ENCODE measurements at regions not wholly inside any gene's neighbourhood (a gene's known extent, or its start where the extent isn't known, plus 50 kb on each side); places are given as distances from the start of the nearest gene placed in this dataset.

DNA sequence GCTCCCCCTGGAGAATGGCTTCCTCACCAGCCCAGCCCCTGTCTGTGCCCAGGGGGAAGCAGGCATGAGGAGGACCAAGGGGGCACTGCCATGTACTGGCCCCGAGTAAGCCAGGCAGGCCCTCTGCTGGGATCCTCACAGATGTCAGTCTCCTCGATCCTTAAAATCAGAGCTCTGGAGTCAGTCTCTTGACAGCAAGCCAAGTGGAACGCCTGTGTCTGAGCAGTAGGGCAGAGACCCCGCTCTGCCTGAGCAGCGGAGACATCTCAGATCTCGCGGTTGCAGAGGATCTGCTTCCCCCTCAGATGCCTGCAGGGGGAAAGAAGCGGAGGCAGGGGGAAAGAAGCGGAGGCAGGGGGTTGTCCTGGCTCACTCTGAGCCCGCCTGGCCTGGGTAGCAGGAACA lies 92.6 kb downstream of the SNX5 start:
- Mint-ChIP-seq H3K4me1 (peaks cover 25% of the 10 kb centered on the region), H3K27ac (no peak overlapping the region)

DNA sequence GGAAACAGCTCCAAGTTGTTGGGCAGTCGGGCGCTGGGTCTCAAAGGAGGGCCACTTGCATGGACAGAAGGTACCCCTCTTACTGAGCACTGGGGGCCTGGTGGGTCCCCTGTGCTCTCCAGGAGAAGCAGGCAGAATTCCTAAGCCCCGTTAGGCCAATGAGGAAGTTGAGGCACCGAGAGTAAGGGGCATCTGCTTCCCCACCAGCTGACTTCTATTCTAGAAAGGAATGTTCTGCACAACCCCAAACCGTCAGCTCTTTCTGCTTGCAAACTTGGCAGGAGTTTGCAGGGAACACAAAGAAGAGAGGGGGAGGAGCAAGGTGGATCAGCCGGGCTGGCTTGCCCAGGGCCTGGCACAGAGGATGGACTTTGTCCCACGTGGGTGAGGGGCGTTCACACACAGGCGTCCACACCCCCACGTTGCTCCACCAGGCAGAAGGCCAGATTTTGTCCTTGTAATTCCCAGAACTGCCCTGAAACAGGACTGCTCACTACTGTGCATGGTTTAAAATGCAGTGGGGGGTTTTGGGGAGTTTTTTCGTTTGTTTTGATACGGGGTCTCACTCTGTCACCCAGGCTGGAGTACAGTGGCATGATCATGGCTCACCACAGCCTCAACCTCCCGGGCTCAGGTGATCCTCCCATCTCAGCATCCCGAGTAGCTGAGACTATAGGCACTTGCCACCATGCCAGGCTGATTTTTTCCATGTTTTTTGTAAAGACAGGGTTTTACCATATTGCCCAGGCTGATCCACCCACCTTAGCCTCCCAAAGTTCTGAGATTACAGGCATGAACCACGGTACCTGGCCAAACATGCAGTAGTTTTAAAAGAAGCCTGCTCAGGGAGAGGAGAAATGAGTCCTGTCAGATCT lies 93.3 kb downstream of the SNX5 start:
- Mint-ChIP-seq H3K4me3 (no peak overlapping the region), H3K4me1 (peaks cover 25% of the 10 kb centered on the region), H3K36me3 (no peaks in the 10 kb centered on the region), H3K9me3 (no peaks in the 10 kb centered on the region), H3K27me3 (peaks cover 2% of the 10 kb centered on the region), H3K27ac (no peak overlapping the region)

More for the DNA sequence above, 92.6 kb downstream of the SNX5 start:
- Mint-ChIP-seq H3K27me3 (peaks cover 2% of the 10 kb centered on the region), H3K9me3 (no peaks in the 10 kb centered on the region), H3K4me3 (no peak overlapping the region), H3K36me3 (no peaks in the 10 kb centered on the region)

GRCh38 chr20:17874271-17875105 lies 94.1 kb downstream of the SNX5 start:
- Mint-ChIP-seq H3K4me1 (peaks cover 25% of the 10 kb centered on the region), H3K4me3 (no peak overlapping the region), H3K27me3 (peaks cover 2% of the 10 kb centered on the region), H3K36me3 (no peaks in the 10 kb centered on the region), H3K9me3 (no peaks in the 10 kb centered on the region), H3K27ac (no peak overlapping the region)

- Mint-ChIP-seq H3K27ac (no peak overlapping the region), H3K4me1 (peaks cover 19% of the 10 kb centered on the region), H3K27me3 (peaks cover 2% of the 10 kb centered on the region), H3K36me3 (no peaks in the 10 kb centered on the region), H3K4me3 (no peak overlapping the region), H3K9me3 (no peaks in the 10 kb centered on the region)
Measured at GRCh38 chr20:17873410-17874270, 95.0 kb downstream of the SNX5 start.

DNA sequence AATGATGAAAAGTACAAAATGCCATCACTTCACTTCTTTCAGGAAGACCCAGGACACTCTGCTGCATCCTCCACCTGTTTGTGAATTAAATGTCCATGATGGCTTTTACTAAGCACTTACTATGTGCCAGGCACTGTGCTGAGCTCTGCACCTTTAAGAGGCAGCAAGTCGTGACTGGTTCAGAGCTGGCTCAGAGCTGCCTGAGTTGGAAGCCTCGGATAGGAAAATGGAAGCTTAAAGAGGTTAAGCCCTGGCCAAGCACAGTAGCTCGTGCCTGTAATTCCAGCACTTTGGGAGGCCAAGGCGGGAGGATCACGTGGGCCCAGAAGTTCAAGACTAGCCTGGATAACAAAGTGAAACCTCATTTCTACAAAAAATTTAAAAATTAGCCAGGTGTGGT lies 95.6 kb downstream of the SNX5 start:
- Mint-ChIP-seq H3K27ac (no peak overlapping the region), H3K4me3 (no peak overlapping the region), H3K4me1 (peaks cover 13% of the 10 kb centered on the region)

GRCh38 chr20:17872434-17872833 lies 96.2 kb downstream of the SNX5 start:
- no peak overlapping the region for H3K4me3 Mint-ChIP-seq
- H3K4me1 Mint-ChIP-seq: peaks cover 13% of the 10 kb centered on the region
- H3K36me3 Mint-ChIP-seq: no peaks in the 10 kb centered on the region
- H3K27ac Mint-ChIP-seq: no peak overlapping the region
- H3K9me3 Mint-ChIP-seq: no peaks in the 10 kb centered on the region
- peaks cover 5% of the 10 kb centered on the region for H3K27me3 Mint-ChIP-seq

More for the DNA sequence above, 95.6 kb downstream of the SNX5 start:
- peaks cover 5% of the 10 kb centered on the region for H3K27me3 Mint-ChIP-seq
- H3K36me3 Mint-ChIP-seq: no peaks in the 10 kb centered on the region
- no peaks in the 10 kb centered on the region for H3K9me3 Mint-ChIP-seq

- H3K4me1 Mint-ChIP-seq: peaks cover 13% of the 10 kb centered on the region
- peaks cover 5% of the 10 kb centered on the region for H3K27me3 Mint-ChIP-seq
- H3K9me3 Mint-ChIP-seq: no peaks in the 10 kb centered on the region
- no peak overlapping the region for H3K4me3 Mint-ChIP-seq
- H3K36me3 Mint-ChIP-seq: no peaks in the 10 kb centered on the region
- H3K27ac Mint-ChIP-seq: no peak overlapping the region
Measured at GRCh38 chr20:17871886-17872285, 96.7 kb downstream of the SNX5 start.

DNA sequence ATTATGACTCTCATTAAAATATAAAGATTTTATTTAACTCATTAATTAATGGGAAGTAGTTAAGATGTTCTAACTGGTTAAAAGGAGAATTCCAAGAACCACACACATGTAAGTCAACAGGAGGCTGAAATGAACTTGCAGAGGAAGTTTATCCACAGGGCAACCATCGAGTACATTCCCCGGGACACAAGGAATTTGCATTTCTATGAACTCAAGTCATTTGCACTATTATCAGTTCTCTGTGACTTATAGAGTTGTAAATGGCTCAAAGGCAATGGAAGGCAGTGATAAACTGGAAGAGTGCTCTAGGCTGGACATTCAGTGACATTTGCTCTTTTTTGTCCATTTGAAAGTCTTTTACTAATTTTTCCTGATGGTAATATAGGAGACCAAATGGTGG lies 97.4 kb downstream of the SNX5 start:
- H3K36me3 Mint-ChIP-seq: no peaks in the 10 kb centered on the region
- H3K4me1 Mint-ChIP-seq: peaks cover 13% of the 10 kb centered on the region
- no peak overlapping the region for H3K27ac Mint-ChIP-seq
- peaks cover 5% of the 10 kb centered on the region for H3K27me3 Mint-ChIP-seq
- H3K9me3 Mint-ChIP-seq: no peaks in the 10 kb centered on the region
- no peak overlapping the region for H3K4me3 Mint-ChIP-seq

DNA sequence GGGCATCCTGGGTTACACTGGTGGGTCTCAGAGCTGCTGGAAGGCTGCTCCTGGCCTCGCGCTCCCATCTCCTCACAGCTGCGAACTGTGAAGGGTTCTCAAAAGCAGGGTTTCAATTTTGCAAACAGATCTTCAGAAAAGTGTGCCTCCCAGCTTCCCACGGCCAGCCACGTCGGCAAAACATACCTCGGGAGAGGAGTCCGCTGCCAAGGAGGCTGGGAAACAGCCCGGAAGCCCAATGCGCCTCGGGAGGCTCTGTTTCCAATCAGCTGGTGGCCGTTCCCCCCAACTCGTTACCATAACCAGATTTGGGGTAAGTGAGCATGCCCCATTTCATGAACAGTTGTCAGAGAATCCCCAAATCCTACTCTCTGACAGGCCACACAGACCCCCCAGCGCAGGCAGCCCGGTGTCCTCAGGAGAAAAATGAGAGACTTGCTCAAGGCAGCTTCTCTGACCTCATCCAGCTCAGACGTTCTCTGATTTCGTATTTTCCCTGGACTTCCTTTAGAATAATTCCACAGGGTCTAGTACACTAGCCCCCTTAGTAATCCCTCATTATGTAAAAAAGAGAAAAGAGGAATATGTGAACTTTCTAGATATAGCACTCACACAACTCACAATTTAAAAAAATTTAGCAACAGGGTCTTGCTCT lies 98.4 kb downstream of the SNX5 start:
- Mint-ChIP-seq H3K4me3 (no peak overlapping the region), H3K27ac (no peak overlapping the region), H3K27me3 (peaks cover 6% of the 10 kb centered on the region), H3K9me3 (no peaks in the 10 kb centered on the region), H3K4me1 (peaks cover 13% of the 10 kb centered on the region), H3K36me3 (no peaks in the 10 kb centered on the region)

- H3K27ac Mint-ChIP-seq: no peak overlapping the region
- peaks cover 6% of the 10 kb centered on the region for H3K27me3 Mint-ChIP-seq
- no peaks in the 10 kb centered on the region for H3K36me3 Mint-ChIP-seq
- no peaks in the 10 kb centered on the region for H3K9me3 Mint-ChIP-seq
- H3K4me1 Mint-ChIP-seq: peaks cover 13% of the 10 kb centered on the region
- no peak overlapping the region for H3K4me3 Mint-ChIP-seq
Measured at GRCh38 chr20:17869295-17869994, 99.1 kb downstream of the SNX5 start.

DNA sequence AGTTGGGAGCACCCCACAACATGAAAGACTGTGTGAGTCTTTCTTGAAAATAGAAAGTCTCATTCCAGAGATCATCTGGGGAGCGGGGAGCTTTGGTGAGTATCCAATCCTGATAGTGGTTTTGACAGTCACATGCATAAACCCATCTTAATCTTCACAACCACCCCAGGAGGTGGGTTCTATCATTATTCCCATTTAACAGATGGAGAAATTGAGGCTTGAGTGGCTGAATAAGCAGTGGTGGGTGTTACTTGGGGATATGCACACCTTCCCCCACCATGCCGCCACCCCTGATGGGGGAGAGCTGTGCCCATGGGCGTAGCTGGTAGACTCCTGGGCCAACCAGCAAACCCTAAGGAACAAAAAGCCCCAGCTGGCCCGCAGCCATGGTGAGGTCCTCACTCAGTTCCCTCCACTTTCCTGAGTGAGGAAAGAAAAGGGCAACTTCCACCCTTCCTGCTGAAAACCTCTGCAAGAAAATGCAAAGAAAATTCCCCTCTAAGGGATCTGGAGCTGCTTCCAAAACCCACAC lies 99.8 kb downstream of the SNX5 start:
- H3K4me1 Mint-ChIP-seq: peaks cover 13% of the 10 kb centered on the region
- no peaks in the 10 kb centered on the region for H3K9me3 Mint-ChIP-seq
- no peaks in the 10 kb centered on the region for H3K36me3 Mint-ChIP-seq
- no peak overlapping the region for H3K27ac Mint-ChIP-seq
- peaks cover 6% of the 10 kb centered on the region for H3K27me3 Mint-ChIP-seq
- H3K4me3 Mint-ChIP-seq: no peak overlapping the region

- Mint-ChIP-seq H3K27me3 (peaks cover 6% of the 10 kb centered on the region), H3K4me3 (no peak overlapping the region), H3K36me3 (no peaks in the 10 kb centered on the region), H3K9me3 (no peaks in the 10 kb centered on the region), H3K4me1 (peaks cover 13% of the 10 kb centered on the region), H3K27ac (no peak overlapping the region)
Measured at GRCh38 chr20:17868151-17868550, 100.4 kb downstream of the SNX5 start.

DNA sequence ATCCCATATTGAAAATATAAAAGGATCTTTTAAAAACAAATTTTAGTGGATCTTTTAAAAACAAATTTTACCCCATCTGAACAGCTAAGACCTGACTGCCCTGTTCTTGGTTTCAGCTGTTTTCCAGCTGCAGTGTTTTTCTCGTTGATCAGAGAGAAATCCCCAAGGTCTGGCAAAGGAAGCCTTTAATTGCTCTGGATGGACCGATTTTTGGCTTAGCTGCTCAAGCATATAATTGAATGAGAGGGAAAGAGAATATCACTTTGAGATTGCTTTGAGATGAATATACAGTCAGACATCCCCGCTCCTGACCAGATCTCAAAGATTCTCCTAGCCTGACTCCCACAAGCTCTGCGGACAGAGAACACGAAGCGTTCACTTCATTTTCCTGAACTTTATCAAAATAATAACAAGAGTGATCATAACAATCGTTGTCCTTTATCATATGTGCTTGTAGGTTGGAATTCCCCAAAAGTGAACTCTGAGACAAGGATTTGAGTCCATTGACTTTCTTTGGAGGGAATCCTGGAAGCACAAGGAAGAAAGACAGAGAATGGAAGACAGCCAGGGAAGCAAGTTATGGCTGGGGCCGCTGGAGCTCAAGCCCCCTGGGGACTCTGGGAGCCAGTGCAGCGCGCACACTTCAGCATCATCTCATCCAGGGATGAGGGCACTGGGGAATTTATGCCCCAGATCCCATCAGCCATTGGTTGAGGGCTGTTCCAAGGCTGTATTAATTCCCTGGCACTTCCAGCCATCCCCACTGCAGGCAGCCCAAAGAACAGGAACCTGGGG lies 101.3 kb downstream of the SNX5 start:
- Mint-ChIP-seq H3K36me3 (no peaks in the 10 kb centered on the region), H3K27me3 (peaks cover 6% of the 10 kb centered on the region), H3K4me3 (no peak overlapping the region), H3K4me1 (peaks cover 11% of the 10 kb centered on the region), H3K9me3 (no peaks in the 10 kb centered on the region), H3K27ac (no peak overlapping the region)
